Vagina (tissue), 2 donors: ENCODE measurements at regions not wholly inside any gene's neighbourhood (a gene's known extent, or its start where the extent isn't known, plus 50 kb on each side); places are given as distances from the start of the nearest gene placed in this dataset.

Experiments
- CTCF ChIP-seq, 3 experiments: fragments of 450-650 bp in 2 of 3; fragments of 200-600 bp in 1 of 3; sonication (generic) in 1 of 3; IDR thresholded peaks; one replicate each; pipeline ENCODE4 v1.5.1; 2017 to 2019; ENCODE audit warnings: antibody characterized with exemption in 3 of 3, mild to moderate bottlenecking in 2 of 3, moderate library complexity in 2 of 3
- POLR2A ChIP-seq, 2 donors: fragments of 450-650 bp; IDR thresholded peaks; one replicate each; pipeline ENCODE4 v1.6.1; 2017; ENCODE audit warnings: antibody characterized with exemption in 2 of 2, mild to moderate bottlenecking in 2 of 2, moderate library complexity in 2 of 2
- POLR2AphosphoS5 ChIP-seq, 2 donors: sonication (generic); formaldehyde crosslinking; IDR thresholded peaks; one replicate each; pipeline ENCODE4 v1.9.0; 2017; ENCODE audit warnings: antibody characterized with exemption in 2 of 2, mild to moderate bottlenecking in 2 of 2, low read depth in 1 of 2; ENCODE audit not compliant: insufficient read depth in 1 of 2

GRCh38 chr3:81040107-81040506 is 721.3 kb downstream of the GBE1 start:
- TF ChIP-seq CTCF (IDR thresholded peaks at IDR 0.05) (no peak), POLR2A (IDR thresholded peaks at IDR 0.05) (no peak), POLR2AphosphoS5 (IDR thresholded peaks at IDR 0.05; ENCODE audit: insufficient read depth in 1 of 2, low read depth in 1 of 2) (no peak)
